AG04450 (cell line): ENCODE measurements at regions not wholly inside any gene's neighbourhood (a gene's known extent, or its start where the extent isn't known, plus 50 kb on each side); places are given as distances from the start of the nearest gene placed in this dataset.

Source experiments
- CTCF ChIA-PET: fragments of 300-600, 350-600 bp; formaldehyde crosslinking; extraction: SDS; loops from one replicate; lab custom pipeline; 2022; ENCODE audit warnings: antibody characterized with exemption, inconsistent platforms; lab: Charles Lee
- POLR2A ChIA-PET: fragments of 350-600 bp; formaldehyde crosslinking; extraction: SDS; loops from one replicate; lab custom pipeline; 2021; ENCODE audit warnings: antibody characterized with exemption, inconsistent platforms; lab: Yijun Ruan, JAX
- DNase-seq: peaks from one replicate; pipeline ENCODE4 v3.0.0-alpha.2; 2011; ENCODE audit warnings: low read depth, low spot score
- H3K27ac ChIP-seq: one replicate; pipeline ENCODE4 v1.5.1; 2012; ENCODE audit warnings: low read depth, low read length, control low read depth
- H3K27me3 ChIP-seq: one replicate; pipeline ENCODE4 v1.6.0; 2012; ENCODE audit warnings: low read length; ENCODE audit not compliant: control insufficient read depth, insufficient read depth
- H3K4me3 ChIP-seq: 2 replicates; pipeline ENCODE4 v1.5.1; 2011; ENCODE audit warnings: mild to moderate bottlenecking, low read depth, low read length, control low read depth
- H3K9me3 ChIP-seq: 2 replicates; pipeline ENCODE4 v1.5.1; 2012; ENCODE audit warnings: low read length; ENCODE audit not compliant: control insufficient read depth, insufficient read depth
- TF ChIP-seq, protein P1 (sequence below): IDR thresholded peaks from 2 replicates; pipeline ENCODE4 v1.5.1; 2011; ENCODE audit warnings: low read depth, low read length, control low read depth, inconsistent platforms

DNA sequence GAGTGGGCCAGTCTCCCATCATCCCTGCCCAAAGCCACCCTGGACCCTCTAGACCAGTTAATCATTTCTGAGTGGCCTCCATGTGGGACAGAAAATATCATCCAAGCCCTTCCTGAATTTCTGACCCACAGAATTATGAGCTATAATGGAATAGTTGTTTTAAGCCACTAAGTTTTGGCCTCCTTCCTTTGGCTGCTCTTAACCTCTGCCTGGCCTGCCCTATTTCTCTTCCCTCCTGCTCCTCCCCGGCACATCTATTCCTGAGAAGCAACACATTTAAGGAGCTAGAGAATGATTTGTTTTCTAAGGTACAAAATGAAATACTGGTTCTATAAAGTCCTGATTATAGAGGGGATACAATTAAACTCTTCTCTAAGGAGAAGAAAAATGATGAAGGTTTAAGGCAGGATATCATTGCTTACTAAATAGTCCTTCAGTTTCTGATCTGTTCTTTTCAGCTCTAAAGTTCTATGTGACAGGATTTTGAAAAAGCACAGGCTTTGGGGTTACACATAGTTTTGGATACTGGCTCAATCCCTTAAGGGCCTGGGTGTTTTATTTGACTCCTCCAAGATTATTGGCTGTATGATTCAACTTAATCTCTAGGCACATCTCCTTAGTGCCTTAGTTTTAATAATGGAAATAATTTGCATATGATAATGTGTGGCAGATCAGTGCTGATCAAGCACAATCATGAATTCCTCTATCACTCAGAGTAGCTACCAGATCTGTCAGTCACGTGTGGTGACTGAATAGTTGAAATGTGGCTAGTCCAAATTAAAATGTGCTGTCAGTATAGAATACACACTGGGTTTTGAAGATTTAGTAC lies 240.3 kb downstream of the VAPA start:
- no peak for DNase-seq
- CTCF ChIA-PET = no interaction called here
- Histone ChIP-seq H3K4me3 (no peak overlapping the region), H3K27me3 (peaks cover 7% of the 10 kb centered on the region), H3K27ac (no peak overlapping the region), H3K9me3 (no peaks in the 10 kb centered on the region)
- TF ChIP-seq, protein P1, sequence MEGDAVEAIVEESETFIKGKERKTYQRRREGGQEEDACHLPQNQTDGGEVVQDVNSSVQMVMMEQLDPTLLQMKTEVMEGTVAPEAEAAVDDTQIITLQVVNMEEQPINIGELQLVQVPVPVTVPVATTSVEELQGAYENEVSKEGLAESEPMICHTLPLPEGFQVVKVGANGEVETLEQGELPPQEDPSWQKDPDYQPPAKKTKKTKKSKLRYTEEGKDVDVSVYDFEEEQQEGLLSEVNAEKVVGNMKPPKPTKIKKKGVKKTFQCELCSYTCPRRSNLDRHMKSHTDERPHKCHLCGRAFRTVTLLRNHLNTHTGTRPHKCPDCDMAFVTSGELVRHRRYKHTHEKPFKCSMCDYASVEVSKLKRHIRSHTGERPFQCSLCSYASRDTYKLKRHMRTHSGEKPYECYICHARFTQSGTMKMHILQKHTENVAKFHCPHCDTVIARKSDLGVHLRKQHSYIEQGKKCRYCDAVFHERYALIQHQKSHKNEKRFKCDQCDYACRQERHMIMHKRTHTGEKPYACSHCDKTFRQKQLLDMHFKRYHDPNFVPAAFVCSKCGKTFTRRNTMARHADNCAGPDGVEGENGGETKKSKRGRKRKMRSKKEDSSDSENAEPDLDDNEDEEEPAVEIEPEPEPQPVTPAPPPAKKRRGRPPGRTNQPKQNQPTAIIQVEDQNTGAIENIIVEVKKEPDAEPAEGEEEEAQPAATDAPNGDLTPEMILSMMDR = no peak
- POLR2A ChIA-PET = no interaction called here

DNA sequence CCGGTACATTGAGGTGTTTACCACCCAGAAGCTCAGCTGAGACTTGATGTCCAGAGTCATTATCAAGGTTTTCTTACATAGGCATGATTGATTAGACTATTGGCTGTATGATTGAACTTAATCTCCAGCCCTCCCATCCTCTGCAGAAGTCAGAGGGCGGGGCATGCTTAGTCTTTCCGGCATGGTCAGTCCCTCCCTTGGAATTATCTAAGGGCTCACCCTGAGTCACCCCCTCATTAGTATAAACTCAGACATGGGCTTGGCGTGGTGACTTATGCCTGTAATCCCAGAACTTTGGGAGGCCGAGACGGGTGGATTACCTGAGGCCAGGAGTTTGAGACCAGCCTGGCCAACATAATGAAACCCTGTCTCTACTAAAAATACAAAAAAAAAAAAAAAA lies 243.9 kb downstream of the VAPA start:
- TF ChIP-seq, protein P1 = no peak
- DNase-seq = no peak
- Histone ChIP-seq H3K9me3 (no peaks in the 10 kb centered on the region), H3K27ac (no peak overlapping the region), H3K4me3 (no peak overlapping the region), H3K27me3 (peaks cover 5% of the 10 kb centered on the region)
- CTCF ChIA-PET = no interaction called here
- POLR2A ChIA-PET = no interaction called here

DNA sequence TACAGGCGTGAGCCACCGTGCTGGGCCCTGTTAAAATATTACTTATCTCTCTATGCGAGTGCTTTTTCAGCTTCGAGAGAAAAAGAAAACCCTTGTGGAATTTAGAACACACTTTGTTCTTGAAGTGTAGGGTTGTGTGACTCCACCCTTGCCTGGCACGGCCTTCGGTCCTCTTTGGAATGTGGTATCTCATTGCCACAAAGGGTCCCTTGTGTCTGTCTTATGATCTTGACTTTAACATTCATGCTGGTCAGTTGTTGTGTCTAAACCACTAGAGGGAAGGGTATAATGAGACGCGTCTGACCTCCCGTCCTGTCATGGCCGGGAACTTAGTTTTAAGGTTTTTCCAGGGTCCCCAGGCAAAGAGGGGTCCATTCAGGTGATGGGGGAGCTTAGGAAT lies 246.4 kb downstream of the VAPA start:
- ChIA-PET POLR2A (no interaction called here), CTCF (no interaction called here)
- TF ChIP-seq, protein P1 = no peak
- Histone ChIP-seq H3K4me3 (no peak overlapping the region), H3K27me3 (peaks cover 7% of the 10 kb centered on the region), H3K9me3 (no peaks in the 10 kb centered on the region), H3K27ac (no peak overlapping the region)
- no peak for DNase-seq

DNA sequence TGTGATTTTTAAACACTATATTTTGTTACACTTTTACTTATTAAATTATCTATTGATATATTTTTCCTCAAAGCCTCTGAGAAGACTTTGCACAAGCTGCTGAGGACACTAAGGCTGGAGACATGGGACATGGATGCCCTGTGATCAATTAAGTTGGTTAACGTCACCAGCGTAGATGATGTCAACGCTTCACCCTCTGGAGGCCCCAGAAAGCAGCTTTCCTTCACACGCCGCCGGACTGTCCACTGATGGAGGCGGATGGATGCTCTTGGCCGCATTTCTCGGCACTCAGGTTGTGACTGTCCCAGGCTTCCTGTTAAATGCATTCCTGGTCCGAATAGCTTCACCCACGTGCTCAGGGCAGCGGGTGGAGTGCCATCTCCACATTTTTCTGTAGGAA lies 247.5 kb downstream of the VAPA start:
- DNase-seq = no peak
- POLR2A ChIA-PET = no interaction called here
- H3K9me3 ChIP-seq = no peaks in the 10 kb centered on the region; the same call in 1 of the 2 replicates
- peaks cover 7% of the 10 kb centered on the region for H3K27me3 ChIP-seq
- no peak overlapping the region for H3K27ac ChIP-seq
- TF ChIP-seq, protein P1 = no peak
- CTCF ChIA-PET = no interaction called here
- H3K4me3 ChIP-seq = no peak overlapping the region

DNA sequence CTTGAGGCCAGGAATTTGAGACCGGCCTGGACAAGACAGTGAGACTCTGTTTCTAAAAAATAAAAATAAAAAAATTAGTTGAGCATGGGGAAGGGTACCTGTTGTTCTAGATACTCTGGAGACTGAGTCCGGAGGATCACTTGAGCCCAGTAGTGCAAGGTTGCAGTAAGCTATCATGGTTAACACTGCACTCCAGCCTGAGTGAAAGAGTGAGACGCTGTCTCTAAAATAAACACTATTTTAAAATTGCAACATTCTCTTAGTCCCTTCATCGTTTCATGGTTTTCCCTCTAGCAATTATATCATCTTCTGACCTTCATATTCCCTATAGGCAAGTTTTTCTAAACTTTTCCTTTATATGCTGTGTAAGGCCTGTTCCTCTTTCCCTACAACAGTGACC lies 248.5 kb downstream of the VAPA start:
- TF ChIP-seq, protein P1 = no peak
- no peak overlapping the region for H3K4me3 ChIP-seq
- ChIA-PET POLR2A (no interaction called here), CTCF (no interaction called here)
- H3K9me3 ChIP-seq = no peaks in the 10 kb centered on the region; the same call in 1 of the 2 replicates
- DNase-seq = no peak
- H3K27ac ChIP-seq = no peak overlapping the region
- H3K27me3 ChIP-seq = peaks cover 7% of the 10 kb centered on the region
